GM19351 (cell line): ENCODE measurements at regions not wholly inside any gene's neighbourhood (a gene's known extent, or its start where the extent isn't known, plus 50 kb on each side); places are given as distances from the start of the nearest gene placed in this dataset.

Experiments
- ATAC-seq: cut with Tn5 transposase; IDR thresholded peaks from one replicate; pipeline ENCODE4 v1.9.1; 2021; ENCODE audit warnings: mild to moderate bottlenecking, moderate library complexity; ENCODE audit not compliant: unreplicated experiment

GRCh38 chr14:100381395-100382105, 58.4 kb downstream of the SLC25A47 start:
- no peak for ATAC-seq

GRCh38 chr14:100382106-100382455, 58.9 kb downstream of the SLC25A47 start:
- ATAC-seq = no peak

- peak; percentile 90 for ATAC-seq
Observed at GRCh38 chr14:100383727-100384158, 60.6 kb downstream of the SLC25A47 start.

- ATAC-seq = no peak
Observed at GRCh38 chr14:100384277-100384676, 61.1 kb downstream of the SLC25A47 start.

- ATAC-seq = no peak
Observed at GRCh38 chr14:100384819-100385813, 62.0 kb downstream of the SLC25A47 start.

GRCh38 chr14:100386121-100386520, 63.0 kb downstream of the SLC25A47 start:
- ATAC-seq = no peak

- no peak for ATAC-seq
Observed at GRCh38 chr14:100386846-100387245, 63.7 kb downstream of the SLC25A47 start.

GRCh38 chr14:100387450-100387849, 64.3 kb downstream of the SLC25A47 start:
- ATAC-seq = no peak

GRCh38 chr14:100388103-100389054, 65.2 kb downstream of the SLC25A47 start:
- no peak for ATAC-seq

- no peak for ATAC-seq
Observed at GRCh38 chr14:100389497-100390104, 66.5 kb downstream of the SLC25A47 start.

- no peak for ATAC-seq
Observed at GRCh38 chr14:100391173-100391572, 68.0 kb downstream of the SLC25A47 start.

- ATAC-seq = no peak
Observed at GRCh38 chr14:100391724-100392123, 68.6 kb downstream of the SLC25A47 start.

- ATAC-seq = no peak
Observed at GRCh38 chr14:100392356-100392755, 69.2 kb downstream of the SLC25A47 start.

- ATAC-seq = no peak
Observed at GRCh38 chr14:100393362-100393761, 70.2 kb downstream of the SLC25A47 start.

- ATAC-seq = no peak
Observed at GRCh38 chr14:100393906-100394732, 71.0 kb downstream of the SLC25A47 start.

GRCh38 chr14:100394886-100395672, 71.9 kb downstream of the SLC25A47 start:
- no peak for ATAC-seq

GRCh38 chr14:100396266-100396795, 73.2 kb downstream of the SLC25A47 start:
- no peak for ATAC-seq

- ATAC-seq = no peak
Observed at GRCh38 chr14:100397005-100397404, 73.9 kb downstream of the SLC25A47 start.
